GM12878 (cell line): ENCODE measurements at regions not wholly inside any gene's neighbourhood (a gene's known extent, or its start where the extent isn't known, plus 50 kb on each side); places are given as distances from the start of the nearest gene placed in this dataset.

Experiments
- ATAC-seq: fragments of 200-7000 bp; cut with Tn5 transposase; 3 replicates; pipeline ENCODE4 v1.9.1; 2020; ENCODE audit warnings: mild to moderate bottlenecking, moderate library complexity
- BruUV-seq: library from RNA; stranded (reverse); fragments of 400-500 nt; replicated peaks from 2 replicates; lab custom pipeline; 2021; lab: Mats Ljungman, UMichigan
- CTCF ChIA-PET: fragments of 300-600 bp; sonication (Branson Sonifier 250); formaldehyde crosslinking; extraction: SDS; loops from one replicate; lab custom pipeline; 2021; ENCODE audit warnings: inconsistent platforms; lab: Yijun Ruan, JAX
- POLR2A ChIA-PET: fragments of 350-600 bp; formaldehyde crosslinking; extraction: SDS; loops from one replicate; lab custom pipeline; 2021; ENCODE audit warnings: inconsistent platforms; lab: Charles Lee
- RAD21 ChIA-PET: fragments of 300-600 bp; sonication (Branson Sonifier 250); formaldehyde crosslinking; loops from one replicate; lab custom pipeline; 2023; ENCODE audit warnings: antibody characterized with exemption; ENCODE audit not compliant: unreplicated experiment; lab: Charles Lee
- SMC1A ChIA-PET: fragments of 300-600 bp; sonication (Branson Sonifier 250); formaldehyde crosslinking; loops from one replicate; lab custom pipeline; 2023; ENCODE audit not compliant: unreplicated experiment, uncharacterized antibody; lab: Charles Lee
- DNase-seq: peaks from one replicate; pipeline ENCODE4 v3.0.0-alpha.2; 2011; ENCODE audit warnings: low read depth, low spot score
- FAIRE-seq: peaks from 3 replicates; lab custom pipeline; 2011; peaks lifted over from hg19 to GRCh38; lab: Jason Lieb, UNC
- H2AFZ ChIP-seq: 2 replicates; pipeline ENCODE4 v1.6.0; 2011; ENCODE audit warnings: low read depth, low read length, control low read depth; ENCODE audit not compliant: control insufficient read depth
- H3K27ac ChIP-seq: 2 replicates; pipeline ENCODE4 v1.5.1; 2011; ENCODE audit warnings: control low read depth; ENCODE audit not compliant: control insufficient read depth, insufficient read depth
- H3K27me3 ChIP-seq, 2 experiments: replicated peaks in 1 of 2; 2 replicates each; pipeline versions ENCODE4 v1.6.0 to v1.6.1; 2011; ENCODE audit warnings: low read length in 1 of 2; ENCODE audit not compliant: control insufficient read depth in 2 of 2, insufficient read depth in 2 of 2
- H3K36me3 ChIP-seq, 2 experiments: 2 replicates each; pipeline ENCODE4 v1.5.1; 2011; ENCODE audit warnings: low read length in 1 of 2; ENCODE audit not compliant: control insufficient read depth in 2 of 2, insufficient read depth in 2 of 2
- H3K4me1 ChIP-seq: 2 replicates; pipeline ENCODE4 v1.6.1; 2011; ENCODE audit warnings: mild to moderate bottlenecking, low read length, moderate library complexity, mixed read lengths; ENCODE audit not compliant: control insufficient read depth, insufficient read depth
- H3K4me2 ChIP-seq: 2 replicates; pipeline ENCODE4 v1.6.0; 2011; ENCODE audit warnings: control low read depth; ENCODE audit not compliant: control insufficient read depth, insufficient read depth
- H3K4me3 ChIP-seq: fragments of 200-600 bp; sonication (generic); 2 replicates; pipeline ENCODE4 v1.5.1; 2016
- H3K79me2 ChIP-seq: 2 replicates; pipeline ENCODE4 v1.6.0; 2011; ENCODE audit warnings: low read length; ENCODE audit not compliant: control insufficient read depth, insufficient read depth
- H3K9ac ChIP-seq: 2 replicates; pipeline ENCODE4 v1.8.0; 2011; ENCODE audit warnings: low read length, control low read depth, mixed read lengths; ENCODE audit not compliant: control insufficient read depth, insufficient read depth
- H3K9me3 ChIP-seq: replicated peaks from 3 replicates; pipeline ENCODE4 v1.5.1; 2011; ENCODE audit warnings: mild to moderate bottlenecking, low read length; ENCODE audit not compliant: control insufficient read depth, insufficient read depth
- H4K20me1 ChIP-seq: 2 replicates; pipeline ENCODE4 v1.6.0; 2011; ENCODE audit not compliant: control insufficient read depth, insufficient read depth
- CHD2 ChIP-seq: IDR thresholded peaks from 2 replicates; pipeline ENCODE4 v1.6.1; 2011; ENCODE audit warnings: low read depth, low read length, improper control_type of control experiment, borderline replicate concordance
- CHD4 ChIP-seq: fragments of 200-600 bp; sonication (generic); IDR thresholded peaks from 2 replicates; pipeline ENCODE4 v1.6.1; 2016; ENCODE audit warnings: mild to moderate bottlenecking
- DPF2 ChIP-seq: fragments of 450-650 bp; IDR thresholded peaks from 2 replicates; pipeline ENCODE4 v1.6.1; 2017; ENCODE audit warnings: mild to moderate bottlenecking
- ESRRA ChIP-seq: IDR thresholded peaks from 2 replicates; pipeline ENCODE4 v1.6.1; 2012; ENCODE audit warnings: mild to moderate bottlenecking, low read length, improper control_type of control experiment
- GATAD2B ChIP-seq: fragments of 450-650 bp; conservative IDR thresholded peaks from 2 replicates; pipeline ENCODE4 v1.6.1; 2017; ENCODE audit warnings: low read depth, mild to moderate bottlenecking, moderate library complexity
- HDAC2 ChIP-seq: fragments of 200-600 bp; sonication (generic); IDR thresholded peaks from 2 replicates; pipeline ENCODE4 v1.6.1; 2017
- IKZF1 ChIP-seq: fragments of 450-650 bp; conservative IDR thresholded peaks from 2 replicates; pipeline ENCODE4 v1.6.1; 2017; ENCODE audit warnings: antibody characterized with exemption, mild to moderate bottlenecking
- MTA3 ChIP-seq: IDR thresholded peaks from 2 replicates; pipeline ENCODE4 v1.6.1; 2012; ENCODE audit warnings: low read length, inconsistent platforms, borderline replicate concordance
- NFXL1 ChIP-seq: fragments of 450-650 bp; IDR thresholded peaks from 2 replicates; pipeline ENCODE4 v1.6.1; 2017; ENCODE audit warnings: antibody characterized with exemption, mild to moderate bottlenecking, borderline replicate concordance
- NFYA ChIP-seq: IDR thresholded peaks from 2 replicates; pipeline ENCODE4 v1.6.1; 2011; ENCODE audit warnings: low read depth, mild to moderate bottlenecking, low read length, improper control_type of control experiment, borderline replicate concordance
- PAX5 ChIP-seq: IDR thresholded peaks from 2 replicates; pipeline ENCODE4 v1.6.1; 2011; ENCODE audit warnings: low read depth, low read length, borderline replicate concordance
- POU2F2 ChIP-seq: IDR thresholded peaks from 3 replicates; pipeline ENCODE4 v1.6.1; 2011; ENCODE audit warnings: low read depth, mild to moderate bottlenecking, low read length, borderline replicate concordance
- RAD51 ChIP-seq: fragments of 450-650 bp; IDR thresholded peaks from 2 replicates; pipeline ENCODE4 v1.6.1; 2016; ENCODE audit warnings: moderate library complexity, mild to moderate bottlenecking, inconsistent platforms
- RB1 ChIP-seq: fragments of 450-650 bp; formaldehyde crosslinking; IDR thresholded peaks from 2 replicates; pipeline ENCODE4 v1.6.1; 2017; ENCODE audit warnings: mild to moderate bottlenecking, borderline replicate concordance
- RBBP5 ChIP-seq: fragments of 200-600 bp; sonication (generic); conservative IDR thresholded peaks from 2 replicates; pipeline ENCODE4 v1.6.1; 2016
- SMC3 ChIP-seq: IDR thresholded peaks from 2 replicates; pipeline ENCODE4 v1.6.1; 2011; ENCODE audit warnings: low read length, improper control_type of control experiment, borderline replicate concordance
- TARDBP ChIP-seq: IDR thresholded peaks from 2 replicates; pipeline ENCODE4 v1.6.1; 2016; ENCODE audit warnings: borderline replicate concordance
- ZNF384 ChIP-seq: IDR thresholded peaks from 2 replicates; pipeline ENCODE4 v1.6.1; 2012; ENCODE audit warnings: low read depth, mild to moderate bottlenecking, low read length, improper control_type of control experiment, borderline replicate concordance
- WGBS: methylation state at CpG from one replicate; pipeline ENCODE4 v1.1.6; 2016; ENCODE audit warnings: low lambda C conversion rate; ENCODE audit not compliant: insufficient replicate concordance, insufficient coverage; ENCODE audit errors: missing lambda C conversion rate; 5-methylcytosine and 5-hydroxymethylcytosine counted together
- in situ Hi-C: fragments of 300-500 bp; cut with MboI; formaldehyde crosslinking; loops from 9 replicates; pipeline ENCODE4 v1.14.3; 2018; ENCODE audit warnings: mixed read lengths
- intact Hi-C: fragments of 100-400 bp; cut with micrococcal nuclease; formaldehyde crosslinking; loops from one replicate; pipeline ENCODE4 v1.14.2; 2022; ENCODE audit not compliant: unreplicated experiment
- TF ChIP-seq, protein P1 (sequence below): fragments of 450-650 bp; IDR thresholded peaks from 2 replicates; pipeline ENCODE4 v1.6.1; 2016; ENCODE audit warnings: mild to moderate bottlenecking
- TF ChIP-seq, protein P2 (sequence below): IDR thresholded peaks from 2 replicates; pipeline ENCODE4 v1.6.1; 2011; ENCODE audit warnings: low read depth, low read length, improper control_type of control experiment, borderline replicate concordance

DNA sequence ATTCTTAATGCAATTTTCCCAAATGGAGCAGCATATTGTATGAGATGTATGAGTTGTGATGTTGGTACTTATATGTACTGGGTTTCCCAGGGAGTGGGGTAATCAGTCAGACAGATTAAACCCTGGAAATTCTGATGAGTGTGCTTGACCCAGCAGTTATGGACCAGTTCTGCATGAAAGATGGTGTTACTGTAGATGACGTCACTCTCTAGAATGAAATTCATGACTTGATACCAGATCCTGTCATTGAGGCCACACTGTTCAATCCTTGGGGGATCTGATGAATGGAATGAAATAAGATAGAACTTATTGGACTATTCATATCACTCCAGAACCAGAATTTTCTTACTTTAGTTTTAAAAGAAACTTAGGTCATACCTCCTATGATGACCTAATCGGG, 534.3 kb downstream of the PLXDC2 start:
- Histone ChIP-seq H3K4me1 (no peaks in the 10 kb centered on the region), H3K9me3 (no peaks in the 10 kb centered on the region), H4K20me1 (no peaks in the 10 kb centered on the region), H3K36me3 (no peaks in the 10 kb centered on the region), H3K4me2 (no peak overlapping the region), H3K27me3 (no peaks in the 10 kb centered on the region), H2AFZ (no peak overlapping the region), H3K27ac (no peak overlapping the region), H3K9ac (no peak overlapping the region), H3K4me3 (no peak overlapping the region), H3K79me2 (no peaks in the 10 kb centered on the region)
- in situ Hi-C loops (no loop called here), intact Hi-C loops (no loop called here)
- 83% methylated on average over 2 of the region's 2 CpGs for WGBS
- ChIA-PET SMC1A (no interaction called here), CTCF (no interaction called here), RAD21 (no interaction called here), POLR2A (interaction anchor here (1.0 kb wide), 1 partner anchor 24 kb away, joined by 3 read pairs; no protein-coding TSS in a partner anchor)
- FAIRE-seq (no peak), ATAC-seq (no peak), DNase-seq (no peak)
- BruUV-seq, result no TSS peak
- TF ChIP-seq SMC3, result no peak
- no peak for TF ChIP-seq RAD51
- no peak for TF ChIP-seq RB1
- TF ChIP-seq POU2F2, result no peak
- TF ChIP-seq, protein P1, sequence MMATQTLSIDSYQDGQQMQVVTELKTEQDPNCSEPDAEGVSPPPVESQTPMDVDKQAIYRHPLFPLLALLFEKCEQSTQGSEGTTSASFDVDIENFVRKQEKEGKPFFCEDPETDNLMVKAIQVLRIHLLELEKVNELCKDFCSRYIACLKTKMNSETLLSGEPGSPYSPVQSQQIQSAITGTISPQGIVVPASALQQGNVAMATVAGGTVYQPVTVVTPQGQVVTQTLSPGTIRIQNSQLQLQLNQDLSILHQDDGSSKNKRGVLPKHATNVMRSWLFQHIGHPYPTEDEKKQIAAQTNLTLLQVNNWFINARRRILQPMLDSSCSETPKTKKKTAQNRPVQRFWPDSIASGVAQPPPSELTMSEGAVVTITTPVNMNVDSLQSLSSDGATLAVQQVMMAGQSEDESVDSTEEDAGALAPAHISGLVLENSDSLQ, result no peak
- no peak for TF ChIP-seq NFXL1
- no peak for TF ChIP-seq TARDBP
- no peak for TF ChIP-seq MTA3
- no peak for TF ChIP-seq DPF2
- TF ChIP-seq CHD2, result no peak
- no peak for TF ChIP-seq HDAC2
- TF ChIP-seq NFYA, result no peak
- no peak for TF ChIP-seq PAX5
- TF ChIP-seq IKZF1, result no peak
- no peak for TF ChIP-seq ZNF384
- no peak for TF ChIP-seq CHD4
- no peak for TF ChIP-seq GATAD2B
- no peak for TF ChIP-seq ESRRA
- TF ChIP-seq, protein P2, sequence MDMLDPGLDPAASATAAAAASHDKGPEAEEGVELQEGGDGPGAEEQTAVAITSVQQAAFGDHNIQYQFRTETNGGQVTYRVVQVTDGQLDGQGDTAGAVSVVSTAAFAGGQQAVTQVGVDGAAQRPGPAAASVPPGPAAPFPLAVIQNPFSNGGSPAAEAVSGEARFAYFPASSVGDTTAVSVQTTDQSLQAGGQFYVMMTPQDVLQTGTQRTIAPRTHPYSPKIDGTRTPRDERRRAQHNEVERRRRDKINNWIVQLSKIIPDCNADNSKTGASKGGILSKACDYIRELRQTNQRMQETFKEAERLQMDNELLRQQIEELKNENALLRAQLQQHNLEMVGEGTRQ, result no peak
- TF ChIP-seq RBBP5, result no peak
